ENCODE measurements at regions not wholly inside any gene's neighbourhood (a gene's known extent, or its start where the extent isn't known, plus 50 kb on each side); places are given as distances from the start of the nearest gene placed in this dataset.

GRCh38 chr7:101747879-101748345 is 69.5 kb upstream of the CUX1 start:
- Histone ChIP-seq H2AK5ac (ENCODE audit: low read length, severe bottlenecking) (no peak overlapping the region), H3K4ac (ENCODE audit: low read depth in 1 of 2, low read length in 2 of 2) (no peak overlapping the region), H3K36me3 (ENCODE audit: control insufficient read depth in 1 of 2, insufficient read depth in 2 of 2, low read depth in 1 of 2, low read length in 2 of 2) (no peaks in the 10 kb centered on the region), H3K27ac (ENCODE audit: low read length, poor library complexity, severe bottlenecking) (no peak overlapping the region), H3K27me3 (ENCODE audit: control insufficient read depth in 1 of 2, insufficient read depth in 1 of 2, low read length in 2 of 2) (peaks cover 10 to 64% of the 10 kb centered on the region in 2 experiments), H3K9ac (ENCODE audit: low read length) (no peak overlapping the region), H3K23ac (ENCODE audit: low read length in 2 of 2) (no peak overlapping the region), H4K8ac (ENCODE audit: low read length) (no peak overlapping the region), H2BK15ac (ENCODE audit: low read depth, poor library complexity, severe bottlenecking) (no peak overlapping the region), H3K4me1 (ENCODE audit: control insufficient read depth, insufficient read depth, low read depth, low read length) (peaks cover 16% of the 10 kb centered on the region), H2BK120ac (ENCODE audit: low read depth, low read length) (no peak overlapping the region), H3K4me3 (ENCODE audit: insufficient read depth in 1 of 2, low read depth in 1 of 2, low read length in 2 of 2) (peak overlapping the region in 1 of 2 experiments; percentile 56), H3K4me2 (ENCODE audit: low read length, poor library complexity, severe bottlenecking) (no peak overlapping the region), H2AFZ (ENCODE audit: low read depth, low read length) (peak overlapping the region; percentile 14), H2BK5ac (ENCODE audit: low read depth, low read length, poor library complexity, severe bottlenecking) (no peak overlapping the region), H3K79me1 (replicated peaks; ENCODE audit: low read length, poor library complexity, severe bottlenecking) (no peaks in the 10 kb centered on the region), H3K18ac (ENCODE audit: low read depth in 1 of 2, low read length in 2 of 2) (peak overlapping the region in 1 of 2 experiments; percentile 3), H4K91ac (ENCODE audit: low read length) (no peak overlapping the region), H3K14ac (ENCODE audit: low read length in 2 of 2) (no peak overlapping the region), H2BK12ac (ENCODE audit: low read length in 2 of 2) (no peak overlapping the region), H3K9me3 (ENCODE audit: control insufficient read depth, low read length) (no peaks in the 10 kb centered on the region)
- DNase-seq = no peak
- WGBS = 81% methylated on average over 15 of the region's 15 CpGs

GRCh38 chr7:101749891-101750290 is 67.5 kb upstream of the CUX1 start:
- H3K36me3 ChIP-seq (ENCODE audit: control insufficient read depth in 1 of 2, insufficient read depth in 2 of 2, low read depth in 1 of 2, low read length in 2 of 2) = no peaks in the 10 kb centered on the region
- H3K14ac ChIP-seq (ENCODE audit: low read length in 2 of 2) = no peak overlapping the region
- H2BK12ac ChIP-seq (ENCODE audit: low read length in 2 of 2) = no peak overlapping the region
- no peak overlapping the region for H2AFZ ChIP-seq (ENCODE audit: low read depth, low read length)
- no peak overlapping the region for H3K9ac ChIP-seq (ENCODE audit: low read length)
- H3K4ac ChIP-seq (ENCODE audit: low read depth in 1 of 2, low read length in 2 of 2) = no peak overlapping the region
- WGBS = no CpG with 5 or more reads among the region's 3 CpGs
- H2AK5ac ChIP-seq (ENCODE audit: low read length, severe bottlenecking) = no peak overlapping the region
- H3K79me1 ChIP-seq (replicated peaks; ENCODE audit: low read length, poor library complexity, severe bottlenecking) = no peaks in the 10 kb centered on the region
- no peak overlapping the region for H3K4me3 ChIP-seq (ENCODE audit: insufficient read depth in 1 of 2, low read depth in 1 of 2, low read length in 2 of 2)
- no peak overlapping the region for H2BK15ac ChIP-seq (ENCODE audit: low read depth, poor library complexity, severe bottlenecking)
- H4K91ac ChIP-seq (ENCODE audit: low read length) = no peak overlapping the region
- no peak overlapping the region for H4K8ac ChIP-seq (ENCODE audit: low read length)
- DNase-seq = no peak
- H3K23ac ChIP-seq (ENCODE audit: low read length in 2 of 2) = no peak overlapping the region
- H3K27me3 ChIP-seq (ENCODE audit: control insufficient read depth in 1 of 2, insufficient read depth in 1 of 2, low read length in 2 of 2) = peaks cover 19 to 68% of the 10 kb centered on the region in 2 experiments
- H3K9me3 ChIP-seq (ENCODE audit: control insufficient read depth, low read length) = no peaks in the 10 kb centered on the region
- H2BK120ac ChIP-seq (ENCODE audit: low read depth, low read length) = no peak overlapping the region
- H3K4me2 ChIP-seq (ENCODE audit: low read length, poor library complexity, severe bottlenecking) = no peak overlapping the region
- H2BK5ac ChIP-seq (ENCODE audit: low read depth, low read length, poor library complexity, severe bottlenecking) = no peak overlapping the region
- peaks cover 7% of the 10 kb centered on the region for H3K4me1 ChIP-seq (ENCODE audit: control insufficient read depth, insufficient read depth, low read depth, low read length)
- no peak overlapping the region for H3K18ac ChIP-seq (ENCODE audit: low read depth in 1 of 2, low read length in 2 of 2)
- no peak overlapping the region for H3K27ac ChIP-seq (ENCODE audit: low read length, poor library complexity, severe bottlenecking)

GRCh38 chr7:101753316-101753715 is 64.1 kb upstream of the CUX1 start:
- Histone ChIP-seq H3K23ac (ENCODE audit: low read length in 2 of 2) (no peak overlapping the region), H4K91ac (ENCODE audit: low read length) (no peak overlapping the region), H2AFZ (ENCODE audit: low read depth, low read length) (no peak overlapping the region), H3K4me3 (ENCODE audit: insufficient read depth in 1 of 2, low read depth in 1 of 2, low read length in 2 of 2) (no peak overlapping the region), H3K9ac (ENCODE audit: low read length) (no peak overlapping the region), H3K27me3 (ENCODE audit: control insufficient read depth in 1 of 2, insufficient read depth in 1 of 2, low read length in 2 of 2) (peaks cover 15 to 60% of the 10 kb centered on the region in 2 experiments), H2AK5ac (ENCODE audit: low read length, severe bottlenecking) (no peak overlapping the region), H3K18ac (ENCODE audit: low read depth in 1 of 2, low read length in 2 of 2) (no peak overlapping the region), H2BK15ac (ENCODE audit: low read depth, poor library complexity, severe bottlenecking) (no peak overlapping the region), H3K14ac (ENCODE audit: low read length in 2 of 2) (no peak overlapping the region), H3K9me3 (ENCODE audit: control insufficient read depth, low read length) (no peaks in the 10 kb centered on the region), H3K79me1 (replicated peaks; ENCODE audit: low read length, poor library complexity, severe bottlenecking) (no peaks in the 10 kb centered on the region), H2BK5ac (ENCODE audit: low read depth, low read length, poor library complexity, severe bottlenecking) (no peak overlapping the region), H2BK12ac (ENCODE audit: low read length in 2 of 2) (no peak overlapping the region), H3K4me1 (ENCODE audit: control insufficient read depth, insufficient read depth, low read depth, low read length) (peaks cover 3% of the 10 kb centered on the region), H3K4ac (ENCODE audit: low read depth in 1 of 2, low read length in 2 of 2) (no peak overlapping the region), H3K4me2 (ENCODE audit: low read length, poor library complexity, severe bottlenecking) (no peak overlapping the region), H3K27ac (ENCODE audit: low read length, poor library complexity, severe bottlenecking) (no peak overlapping the region), H2BK120ac (ENCODE audit: low read depth, low read length) (no peak overlapping the region), H4K8ac (ENCODE audit: low read length) (no peak overlapping the region), H3K36me3 (ENCODE audit: control insufficient read depth in 1 of 2, insufficient read depth in 2 of 2, low read depth in 1 of 2, low read length in 2 of 2) (no peaks in the 10 kb centered on the region)
- 73% methylated on average over 10 of the region's 10 CpGs for WGBS
- DNase-seq = no peak

- Histone ChIP-seq H3K4ac (ENCODE audit: low read depth in 1 of 2, low read length in 2 of 2) (no peak overlapping the region), H3K18ac (ENCODE audit: low read depth in 1 of 2, low read length in 2 of 2) (no peak overlapping the region), H3K79me1 (replicated peaks; ENCODE audit: low read length, poor library complexity, severe bottlenecking) (no peaks in the 10 kb centered on the region)
These were observed 62.8 kb upstream of the CUX1 start for GRCh38 chr7:101754424-101755159.

More at GRCh38 chr7:101754424-101755159, 62.8 kb upstream of the CUX1 start:
- H3K9ac ChIP-seq (ENCODE audit: low read length) = peak overlapping the region; percentile 78
- no peak overlapping the region for H3K14ac ChIP-seq (ENCODE audit: low read length in 2 of 2)
- peaks cover 12 to 53% of the 10 kb centered on the region in 2 experiments for H3K27me3 ChIP-seq (ENCODE audit: control insufficient read depth in 1 of 2, insufficient read depth in 1 of 2, low read length in 2 of 2)
- H3K27ac ChIP-seq (ENCODE audit: low read length, poor library complexity, severe bottlenecking) = no peak overlapping the region
- no peak overlapping the region for H2AK5ac ChIP-seq (ENCODE audit: low read length, severe bottlenecking)
- WGBS = 80% methylated on average over 22 of the region's 22 CpGs
- H3K4me1 ChIP-seq (ENCODE audit: control insufficient read depth, insufficient read depth, low read depth, low read length) = no peaks in the 10 kb centered on the region
- H2BK15ac ChIP-seq (ENCODE audit: low read depth, poor library complexity, severe bottlenecking) = no peak overlapping the region
- no peak overlapping the region for H3K4me2 ChIP-seq (ENCODE audit: low read length, poor library complexity, severe bottlenecking)
- no peak overlapping the region for H4K91ac ChIP-seq (ENCODE audit: low read length)
- H3K36me3 ChIP-seq (ENCODE audit: control insufficient read depth in 1 of 2, insufficient read depth in 2 of 2, low read depth in 1 of 2, low read length in 2 of 2) = no peaks in the 10 kb centered on the region
- no peak overlapping the region for H2BK5ac ChIP-seq (ENCODE audit: low read depth, low read length, poor library complexity, severe bottlenecking)
- H3K4me3 ChIP-seq (ENCODE audit: insufficient read depth in 1 of 2, low read depth in 1 of 2, low read length in 2 of 2) = peak overlapping the region in 1 of 2 experiments; percentile 82
- H3K23ac ChIP-seq (ENCODE audit: low read length in 2 of 2) = no peak overlapping the region
- H2AFZ ChIP-seq (ENCODE audit: low read depth, low read length) = no peak overlapping the region
- H3K9me3 ChIP-seq (ENCODE audit: control insufficient read depth, low read length) = no peaks in the 10 kb centered on the region
- H4K8ac ChIP-seq (ENCODE audit: low read length) = no peak overlapping the region
- no peak overlapping the region for H2BK120ac ChIP-seq (ENCODE audit: low read depth, low read length)
- peak; percentile 24 for DNase-seq
- H2BK12ac ChIP-seq (ENCODE audit: low read length in 2 of 2) = no peak overlapping the region
